Activated naive CD8-positive, alpha-beta T cell (primary cell): ENCODE measurements at regions not wholly inside any gene's neighbourhood (a gene's known extent, or its start where the extent isn't known, plus 50 kb on each side); places are given as distances from the start of the nearest gene placed in this dataset.

Source experiments
- H3K27ac Mint-ChIP-seq: one replicate; pipeline ENCODE4 v1.8.0; 2021; ENCODE audit warnings: mixed read lengths
- H3K27me3 Mint-ChIP-seq: one replicate; pipeline ENCODE4 v1.8.0; 2021; ENCODE audit warnings: mixed read lengths
- H3K36me3 Mint-ChIP-seq: one replicate; pipeline ENCODE4 v1.8.0; 2021; ENCODE audit warnings: mixed read lengths
- H3K4me1 Mint-ChIP-seq: one replicate; pipeline ENCODE4 v1.8.0; 2021; ENCODE audit warnings: low read depth, mixed read lengths
- H3K4me3 Mint-ChIP-seq: one replicate; pipeline ENCODE4 v1.8.0; 2021; ENCODE audit warnings: mild to moderate bottlenecking, mixed read lengths
- H3K9me3 Mint-ChIP-seq: one replicate; pipeline ENCODE4 v1.8.0; 2021; ENCODE audit warnings: low read depth, mixed read lengths

DNA sequence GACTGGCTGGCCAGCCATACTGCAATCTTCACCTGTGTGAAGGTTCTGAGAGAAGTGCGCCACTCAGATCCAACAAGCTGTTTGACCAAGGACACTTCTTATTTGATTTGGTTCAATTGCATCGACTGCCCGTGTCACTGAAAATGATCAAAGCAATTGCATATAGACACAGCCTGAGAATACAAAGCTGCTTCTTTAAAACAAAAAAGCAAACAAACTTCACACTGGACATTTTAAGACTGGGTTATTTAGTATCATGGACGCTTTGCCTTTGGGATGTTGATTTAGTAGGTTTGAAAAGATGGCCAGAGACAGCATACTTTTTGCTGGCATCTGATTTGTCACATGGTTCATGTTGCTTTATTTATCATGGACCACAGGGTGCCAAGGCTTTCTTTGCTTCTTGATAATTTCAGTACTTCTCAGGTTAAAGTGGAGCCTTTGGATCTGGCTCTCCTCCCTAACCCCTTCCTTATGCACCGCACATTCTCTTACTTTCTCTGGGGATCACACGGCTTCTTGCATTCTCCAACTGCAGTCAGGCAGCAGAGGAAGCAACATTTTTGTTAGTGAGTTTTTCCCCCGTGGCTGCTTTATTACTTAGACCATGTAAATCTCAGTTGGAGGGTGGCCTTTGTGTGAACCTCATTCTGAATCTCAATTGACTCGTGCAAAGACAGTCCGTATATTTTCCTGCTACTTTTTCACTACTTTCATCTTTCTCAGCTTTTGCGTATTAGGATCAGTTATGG lies 151.0 kb downstream of the CD47 start:
- Mint-ChIP-seq H3K4me3 (no peak overlapping the region), H3K9me3 (no peaks in the 10 kb centered on the region), H3K27me3 (no peaks in the 10 kb centered on the region), H3K27ac (no peak overlapping the region), H3K36me3 (no peaks in the 10 kb centered on the region), H3K4me1 (peaks cover 28% of the 10 kb centered on the region)

DNA sequence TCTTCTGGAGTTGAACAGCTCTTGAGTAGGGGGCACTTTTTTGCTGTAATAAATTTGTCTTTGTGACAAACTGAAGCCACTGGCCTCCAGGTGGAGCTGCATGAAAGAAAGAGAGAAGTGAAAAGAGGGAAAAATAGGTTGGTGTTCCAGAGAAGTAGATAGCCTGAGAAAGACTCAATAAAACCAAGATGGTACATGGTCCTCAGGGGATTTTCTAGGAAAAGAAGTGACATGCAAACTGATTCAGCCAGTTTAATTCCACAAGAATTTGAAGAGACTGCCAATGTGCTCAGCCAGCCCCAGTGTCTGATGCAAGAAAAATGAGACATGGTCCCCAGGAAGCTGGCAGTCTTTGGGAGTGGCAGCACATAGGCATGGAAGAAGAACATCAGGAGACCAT lies 152.7 kb downstream of the CD47 start:
- Mint-ChIP-seq H3K4me1 (peaks cover 20% of the 10 kb centered on the region), H3K27ac (no peak overlapping the region), H3K27me3 (no peaks in the 10 kb centered on the region), H3K36me3 (peaks cover 9% of the 10 kb centered on the region), H3K4me3 (no peak overlapping the region), H3K9me3 (peaks cover 5% of the 10 kb centered on the region)

DNA sequence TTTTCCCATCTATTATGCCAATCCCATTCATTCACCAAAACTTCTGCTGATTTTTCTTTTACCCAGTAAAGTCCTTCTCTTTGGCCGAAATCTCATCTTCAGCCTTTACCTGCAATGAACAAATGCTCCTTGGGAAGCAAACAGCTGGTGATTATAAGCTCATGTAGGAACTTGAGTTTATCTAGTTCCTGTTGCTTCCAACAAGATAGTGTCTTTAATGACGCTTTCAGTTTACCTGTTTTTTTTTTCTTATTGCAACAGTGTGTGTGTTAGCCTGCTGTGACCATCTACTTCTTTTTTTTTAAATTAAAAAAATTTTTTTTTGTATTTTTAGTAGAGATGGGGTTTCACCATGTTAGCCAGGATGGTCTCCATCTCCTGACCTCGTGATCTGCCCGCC lies 156.0 kb downstream of the CD47 start:
- Mint-ChIP-seq H3K27ac (no peak overlapping the region), H3K36me3 (peaks cover 9% of the 10 kb centered on the region), H3K9me3 (peaks cover 5% of the 10 kb centered on the region), H3K27me3 (no peaks in the 10 kb centered on the region), H3K4me3 (no peak overlapping the region), H3K4me1 (peaks cover 3% of the 10 kb centered on the region)

DNA sequence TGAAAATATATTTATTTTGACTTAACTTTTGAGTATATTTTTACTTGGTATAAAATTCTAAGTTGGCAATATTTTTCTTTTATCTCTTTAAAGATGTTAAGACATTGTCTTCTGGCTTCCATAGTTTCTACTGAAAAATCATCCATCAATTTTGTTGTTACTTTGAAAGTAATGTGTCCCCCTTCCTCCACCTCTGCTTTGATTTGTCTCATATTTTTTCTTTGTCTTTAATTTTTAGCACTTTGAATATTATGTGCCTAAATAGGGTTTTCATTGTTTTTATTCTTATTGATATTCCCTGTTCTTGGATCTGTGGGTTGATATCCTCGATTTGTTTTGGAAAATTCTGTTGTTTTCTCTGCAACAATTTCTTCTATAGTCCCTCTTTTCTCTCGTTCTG lies 157.4 kb downstream of the CD47 start:
- H3K4me1 Mint-ChIP-seq, result peaks cover 3% of the 10 kb centered on the region

DNA sequence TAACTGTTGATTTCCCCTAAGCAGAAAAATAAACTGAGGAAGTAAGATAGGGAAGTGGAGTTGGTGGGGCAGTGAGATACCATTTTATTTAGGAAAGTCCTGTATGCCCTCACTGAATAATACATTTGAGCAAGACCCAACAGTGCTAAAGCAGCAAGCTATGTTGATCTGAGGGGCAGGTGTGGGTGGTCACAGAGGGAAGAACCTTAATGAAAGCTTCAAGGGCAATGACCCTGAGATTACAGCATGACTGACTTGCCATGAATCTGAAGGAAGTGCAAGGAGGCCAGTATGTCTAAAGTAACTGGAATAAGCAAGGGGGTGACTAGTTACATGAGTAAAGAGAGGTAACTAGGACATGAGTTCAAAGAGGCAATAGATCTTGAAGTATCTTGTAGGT lies 159.5 kb downstream of the CD47 start:
- Mint-ChIP-seq H3K36me3 (peaks cover 9% of the 10 kb centered on the region), H3K4me3 (no peak overlapping the region), H3K27ac (no peak overlapping the region), H3K4me1 (peaks cover 14% of the 10 kb centered on the region), H3K27me3 (no peaks in the 10 kb centered on the region), H3K9me3 (peaks cover 5% of the 10 kb centered on the region)

More for the DNA sequence above, 157.4 kb downstream of the CD47 start:
- no peak overlapping the region for H3K4me3 Mint-ChIP-seq
- H3K9me3 Mint-ChIP-seq, result peaks cover 5% of the 10 kb centered on the region
- no peaks in the 10 kb centered on the region for H3K27me3 Mint-ChIP-seq
- H3K27ac Mint-ChIP-seq, result no peak overlapping the region
- peaks cover 9% of the 10 kb centered on the region for H3K36me3 Mint-ChIP-seq

DNA sequence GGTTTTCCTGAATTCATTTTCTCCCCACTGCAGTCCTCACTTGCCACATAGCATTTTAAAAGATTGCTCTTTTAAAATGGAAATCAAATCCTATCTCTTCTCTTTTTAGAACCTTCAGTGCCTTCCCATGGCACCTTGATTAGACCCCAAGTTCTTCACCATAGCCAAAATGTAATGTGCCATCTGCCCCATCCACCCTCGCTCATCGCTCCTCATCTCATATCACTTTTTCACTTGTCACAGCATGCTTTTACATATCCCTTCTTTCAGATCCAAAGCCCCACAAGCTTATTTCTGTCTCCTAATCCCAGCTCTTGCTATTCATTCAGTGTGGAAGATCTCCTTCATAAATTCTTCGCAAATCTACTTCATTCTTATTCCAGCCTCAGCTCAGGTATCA lies 161.7 kb downstream of the CD47 start:
- peaks cover 14% of the 10 kb centered on the region for H3K4me1 Mint-ChIP-seq
- H3K9me3 Mint-ChIP-seq, result peaks cover 5% of the 10 kb centered on the region
- no peaks in the 10 kb centered on the region for H3K27me3 Mint-ChIP-seq
- H3K4me3 Mint-ChIP-seq, result no peak overlapping the region
- no peak overlapping the region for H3K27ac Mint-ChIP-seq
- H3K36me3 Mint-ChIP-seq, result peaks cover 5% of the 10 kb centered on the region

DNA sequence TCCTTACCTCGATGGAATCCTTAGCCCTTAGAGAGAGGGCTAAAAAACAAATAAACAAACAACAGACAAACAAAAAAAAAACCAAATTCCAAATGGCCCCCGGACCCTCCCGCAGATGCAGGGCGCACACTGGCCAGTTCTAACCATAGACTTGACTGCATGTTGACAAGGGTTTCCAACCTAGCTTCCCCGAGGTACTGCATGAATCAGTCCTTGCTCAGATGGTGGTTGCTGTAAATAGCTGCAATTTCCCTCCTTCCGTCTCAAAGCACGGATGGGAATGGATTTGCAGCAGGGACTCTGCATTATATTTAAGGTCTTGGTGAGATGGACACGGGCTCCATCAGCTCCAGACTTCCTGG lies 162.8 kb downstream of the CD47 start:
- peaks cover 3% of the 10 kb centered on the region for H3K27me3 Mint-ChIP-seq
- no peaks in the 10 kb centered on the region for H3K9me3 Mint-ChIP-seq
- H3K4me3 Mint-ChIP-seq, result peak overlapping the region; percentile 92
- no peaks in the 10 kb centered on the region for H3K36me3 Mint-ChIP-seq
- H3K27ac Mint-ChIP-seq, result peak overlapping the region; percentile 80
- H3K4me1 Mint-ChIP-seq, result peaks cover 14% of the 10 kb centered on the region

DNA sequence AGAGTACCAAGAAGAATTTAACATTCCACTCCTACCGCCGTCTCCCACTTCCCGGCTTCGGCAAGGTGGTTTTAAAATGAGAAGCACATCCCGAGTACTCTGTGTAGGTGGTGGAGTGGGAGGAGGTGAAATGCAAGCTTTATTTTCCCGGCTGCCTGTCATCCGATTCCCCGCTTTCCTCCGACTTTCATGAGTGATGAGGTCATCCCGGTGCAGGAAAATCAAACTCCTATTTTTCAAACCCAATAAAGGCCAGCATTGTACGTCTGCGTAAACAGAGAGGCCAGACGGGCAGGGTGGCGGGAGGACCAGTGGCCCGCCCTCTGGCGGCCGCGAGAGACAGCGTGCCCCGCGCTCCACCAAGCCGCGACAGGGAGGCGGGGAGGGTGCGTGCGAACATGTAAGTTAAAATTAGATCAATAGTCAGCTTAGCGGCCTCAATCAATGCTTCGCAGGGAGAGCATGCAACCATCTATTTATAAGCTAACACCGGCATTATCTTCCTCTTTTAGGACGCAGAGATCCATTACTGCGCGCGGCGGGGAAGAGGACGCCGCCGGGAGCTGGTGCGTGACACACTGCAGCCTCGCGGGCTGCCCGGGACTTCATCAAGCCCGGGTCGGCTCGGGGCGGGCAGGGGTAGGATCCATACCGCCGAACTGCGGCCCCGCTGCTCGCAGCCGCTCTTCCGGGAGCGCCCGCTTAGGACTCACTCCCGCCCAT lies 163.3 kb downstream of the CD47 start:
- H3K4me1 Mint-ChIP-seq, result peaks cover 14% of the 10 kb centered on the region
- H3K27ac Mint-ChIP-seq, result peak overlapping the region; percentile 80
- H3K27me3 Mint-ChIP-seq, result peaks cover 3% of the 10 kb centered on the region
- H3K9me3 Mint-ChIP-seq, result no peaks in the 10 kb centered on the region
- H3K4me3 Mint-ChIP-seq, result peak overlapping the region; percentile 92
- no peaks in the 10 kb centered on the region for H3K36me3 Mint-ChIP-seq

DNA sequence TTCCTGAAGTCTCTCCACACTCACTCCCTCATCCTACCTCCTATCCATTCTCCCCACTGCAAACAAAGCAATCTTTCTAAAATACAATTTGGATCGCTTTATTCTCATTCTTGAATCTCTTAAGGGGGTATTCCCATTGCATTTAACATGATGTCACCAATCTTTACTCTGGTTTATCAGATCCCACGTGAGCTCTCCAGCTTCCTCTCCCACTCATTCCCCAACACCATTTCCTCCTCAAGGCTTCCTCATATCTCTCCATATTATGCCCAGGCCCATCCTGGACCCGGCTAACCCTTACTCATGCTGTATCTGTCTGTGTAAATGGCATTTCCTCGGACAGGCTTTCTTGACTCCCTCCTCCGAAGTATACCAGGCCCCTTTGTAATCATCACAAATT lies 165.0 kb downstream of the CD47 start:
- Mint-ChIP-seq H3K27ac (peak overlapping the region; percentile 55), H3K9me3 (no peaks in the 10 kb centered on the region), H3K4me3 (no peak overlapping the region), H3K4me1 (peaks cover 14% of the 10 kb centered on the region), H3K27me3 (peaks cover 3% of the 10 kb centered on the region), H3K36me3 (peaks cover 2% of the 10 kb centered on the region)

DNA sequence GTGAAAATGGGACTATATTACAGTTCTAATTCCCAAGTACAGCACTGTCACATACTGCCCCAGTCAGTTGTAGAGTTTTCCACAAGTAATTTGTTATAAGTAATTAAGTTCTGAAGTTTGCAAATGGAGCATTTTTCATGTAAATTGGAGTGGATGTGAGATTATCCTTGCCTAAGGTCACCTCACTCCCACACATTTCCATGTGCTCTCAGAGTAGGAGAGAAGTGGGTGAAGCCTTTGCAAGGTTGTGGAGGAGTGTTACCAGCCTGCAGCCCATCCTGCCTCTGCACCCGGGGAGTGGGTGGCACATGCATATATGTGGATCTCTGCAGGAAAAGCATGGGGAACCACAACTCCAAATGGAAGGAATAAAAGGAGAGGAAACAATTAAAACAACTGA lies 169.8 kb downstream of the CD47 start:
- Mint-ChIP-seq H3K27me3 (peaks cover 11% of the 10 kb centered on the region), H3K4me3 (no peak overlapping the region), H3K27ac (no peak overlapping the region)

DNA sequence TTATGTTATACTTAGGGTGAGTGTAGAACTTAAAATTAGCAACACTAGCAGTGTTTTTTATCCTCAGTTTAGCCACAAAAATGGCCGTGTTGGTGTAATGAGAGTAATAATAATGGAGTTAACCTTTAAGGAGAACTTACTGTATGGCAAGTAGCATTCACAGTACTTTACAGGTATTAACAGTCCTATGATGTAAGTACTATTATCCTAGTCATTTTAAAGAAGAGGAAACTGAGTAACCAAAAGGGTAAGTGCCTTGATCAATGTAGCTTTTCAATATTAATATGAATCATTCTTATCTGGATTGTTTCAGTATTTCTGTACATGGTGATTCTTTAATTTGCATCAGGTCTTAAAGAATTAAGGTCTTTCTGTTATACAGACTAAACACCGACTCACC lies 170.3 kb downstream of the CD47 start:
- no peaks in the 10 kb centered on the region for H3K4me1 Mint-ChIP-seq
- H3K9me3 Mint-ChIP-seq, result no peaks in the 10 kb centered on the region
- no peak overlapping the region for H3K27ac Mint-ChIP-seq
- peaks cover 11% of the 10 kb centered on the region for H3K27me3 Mint-ChIP-seq
- no peak overlapping the region for H3K4me3 Mint-ChIP-seq
- peaks cover 2% of the 10 kb centered on the region for H3K36me3 Mint-ChIP-seq

More for the DNA sequence above, 169.8 kb downstream of the CD47 start:
- H3K36me3 Mint-ChIP-seq, result peaks cover 2% of the 10 kb centered on the region
- no peaks in the 10 kb centered on the region for H3K4me1 Mint-ChIP-seq
- no peaks in the 10 kb centered on the region for H3K9me3 Mint-ChIP-seq

DNA sequence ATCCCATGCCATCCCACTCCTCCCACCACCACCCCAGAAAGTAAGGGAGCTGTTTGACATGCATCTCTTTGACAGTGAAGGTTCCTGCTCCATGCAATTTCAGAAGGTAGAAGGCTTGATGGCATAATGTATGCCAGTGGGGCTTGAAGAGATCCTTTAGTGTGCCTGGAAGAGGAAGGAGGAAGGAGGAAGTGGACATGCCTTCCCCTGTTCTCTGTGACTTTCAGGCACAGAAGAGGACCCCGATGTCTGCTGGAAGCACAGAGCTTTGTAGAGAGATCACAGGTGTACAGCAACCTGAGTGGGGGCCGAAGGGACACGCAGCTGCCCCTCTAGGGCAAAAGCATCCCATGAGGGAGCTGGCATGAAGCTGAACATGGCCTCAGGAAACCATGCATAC lies 171.6 kb downstream of the CD47 start:
- no peak overlapping the region for H3K27ac Mint-ChIP-seq
- peaks cover 12% of the 10 kb centered on the region for H3K27me3 Mint-ChIP-seq
- H3K36me3 Mint-ChIP-seq, result peaks cover 2% of the 10 kb centered on the region
- H3K4me3 Mint-ChIP-seq, result no peak overlapping the region
- no peaks in the 10 kb centered on the region for H3K4me1 Mint-ChIP-seq
- no peaks in the 10 kb centered on the region for H3K9me3 Mint-ChIP-seq

DNA sequence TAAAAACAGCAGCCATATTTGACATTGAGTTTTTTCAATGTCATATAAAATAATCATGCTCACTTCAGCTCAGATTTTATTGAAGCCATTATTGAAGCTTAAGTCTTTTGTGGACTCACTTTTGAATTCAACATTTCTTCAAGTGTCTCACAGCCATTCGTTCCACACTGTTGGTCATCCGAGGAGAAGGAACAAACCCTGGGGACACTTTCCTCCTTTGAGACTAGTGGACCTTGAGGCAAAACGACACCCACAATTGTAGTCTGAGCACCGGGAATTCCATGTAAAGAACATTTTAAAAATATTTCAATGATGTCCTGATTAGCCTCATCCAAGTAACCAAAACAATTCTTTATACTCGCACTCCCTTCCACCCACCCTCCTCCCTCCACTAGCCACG lies 174.7 kb downstream of the CD47 start:
- Mint-ChIP-seq H3K27ac (no peak overlapping the region), H3K4me1 (peaks cover 4% of the 10 kb centered on the region), H3K27me3 (peaks cover 9% of the 10 kb centered on the region), H3K36me3 (no peaks in the 10 kb centered on the region), H3K4me3 (no peak overlapping the region), H3K9me3 (no peaks in the 10 kb centered on the region)

DNA sequence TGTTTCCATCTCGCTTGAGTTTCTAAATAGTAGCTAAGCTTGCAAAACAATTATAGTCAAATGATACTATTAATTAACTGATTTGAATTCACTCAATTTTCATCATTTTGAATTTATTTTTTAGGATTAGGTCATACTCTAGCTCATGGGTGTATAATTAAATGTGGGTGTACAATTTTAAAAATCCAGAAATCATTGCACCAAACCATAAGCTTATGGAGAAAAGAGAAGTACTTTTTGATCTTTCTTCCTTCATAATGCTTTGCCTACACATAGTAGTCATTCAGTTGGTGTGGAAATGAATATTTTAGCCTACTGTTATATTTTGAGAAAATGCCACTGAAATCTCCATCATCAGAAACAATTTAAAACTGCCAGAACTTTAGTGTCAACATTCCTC lies 175.1 kb downstream of the CD47 start:
- no peak overlapping the region for H3K4me3 Mint-ChIP-seq
- H3K27me3 Mint-ChIP-seq, result peaks cover 9% of the 10 kb centered on the region
- H3K27ac Mint-ChIP-seq, result no peak overlapping the region

DNA sequence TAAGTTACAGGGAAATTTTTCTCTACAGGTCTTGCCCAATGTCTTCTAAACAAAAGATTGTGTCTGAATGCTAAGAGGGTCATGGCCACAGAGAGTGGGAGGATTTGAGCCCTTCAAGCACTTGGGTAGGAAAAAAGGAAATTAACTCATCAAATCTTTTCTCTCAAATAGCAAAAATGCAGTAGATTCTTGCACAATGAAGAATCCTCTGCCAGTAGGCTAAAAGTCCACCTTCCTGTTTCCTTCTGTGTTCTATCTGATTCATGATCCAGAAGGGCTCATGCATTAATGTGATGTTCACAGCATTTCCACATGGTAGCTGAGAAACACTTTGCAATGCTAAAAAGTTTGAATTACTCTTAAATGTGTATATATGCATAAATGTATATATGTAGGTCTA lies 177.1 kb downstream of the CD47 start:
- H3K36me3 Mint-ChIP-seq, result no peaks in the 10 kb centered on the region
- no peak overlapping the region for H3K4me3 Mint-ChIP-seq
- peaks cover 8% of the 10 kb centered on the region for H3K27me3 Mint-ChIP-seq
- no peak overlapping the region for H3K27ac Mint-ChIP-seq
- peaks cover 15% of the 10 kb centered on the region for H3K4me1 Mint-ChIP-seq
- no peaks in the 10 kb centered on the region for H3K9me3 Mint-ChIP-seq

More for the DNA sequence above, 175.1 kb downstream of the CD47 start:
- no peaks in the 10 kb centered on the region for H3K9me3 Mint-ChIP-seq
- H3K36me3 Mint-ChIP-seq, result no peaks in the 10 kb centered on the region
- H3K4me1 Mint-ChIP-seq, result peaks cover 9% of the 10 kb centered on the region
